HUES6 (cell line): ENCODE measurements at regions not wholly inside any gene's neighbourhood (a gene's known extent, or its start where the extent isn't known, plus 50 kb on each side); places are given as distances from the start of the nearest gene placed in this dataset.
A peak's percentile ranks its signal among the peaks of the same experiment; 100 is the strongest.

Source experiments
- H3K27ac ChIP-seq: 2 replicates; pipeline ENCODE4 v1.7.0; 2013; ENCODE audit warnings: low read depth, mild to moderate bottlenecking, low read length, inconsistent platforms
- H3K27me3 ChIP-seq: 2 replicates; pipeline ENCODE4 v1.6.1; 2013; ENCODE audit warnings: low read length; ENCODE audit not compliant: control insufficient read depth, insufficient read depth
- H3K36me3 ChIP-seq: 2 replicates; pipeline ENCODE4 v1.6.1; 2013; ENCODE audit warnings: low read length; ENCODE audit not compliant: control insufficient read depth, insufficient read depth
- H3K4me1 ChIP-seq: 2 replicates; pipeline ENCODE4 v1.6.1; 2013; ENCODE audit warnings: low read length; ENCODE audit not compliant: control insufficient read depth, insufficient read depth
- H3K4me3 ChIP-seq: 2 replicates; pipeline ENCODE4 v1.5.1; 2013; ENCODE audit warnings: low read depth, low read length
- H3K9ac ChIP-seq: one replicate; pipeline ENCODE4 v1.6.1; 2013; ENCODE audit warnings: mild to moderate bottlenecking, low read length
- H3K9me3 ChIP-seq: 2 replicates; pipeline ENCODE4 v1.6.1; 2013; ENCODE audit warnings: low read depth, low read length; ENCODE audit not compliant: control insufficient read depth, insufficient read depth

GRCh38 chr5:72673180-72673579 is 143.3 kb upstream of the TNPO1 start:
- Histone ChIP-seq H3K4me3 (no peak overlapping the region), H3K9ac (no peak overlapping the region), H3K27me3 (no peaks in the 10 kb centered on the region), H3K4me1 (no peaks in the 10 kb centered on the region), H3K27ac (no peak overlapping the region), H3K9me3 (no peaks in the 10 kb centered on the region), H3K36me3 (no peaks in the 10 kb centered on the region)

DNA sequence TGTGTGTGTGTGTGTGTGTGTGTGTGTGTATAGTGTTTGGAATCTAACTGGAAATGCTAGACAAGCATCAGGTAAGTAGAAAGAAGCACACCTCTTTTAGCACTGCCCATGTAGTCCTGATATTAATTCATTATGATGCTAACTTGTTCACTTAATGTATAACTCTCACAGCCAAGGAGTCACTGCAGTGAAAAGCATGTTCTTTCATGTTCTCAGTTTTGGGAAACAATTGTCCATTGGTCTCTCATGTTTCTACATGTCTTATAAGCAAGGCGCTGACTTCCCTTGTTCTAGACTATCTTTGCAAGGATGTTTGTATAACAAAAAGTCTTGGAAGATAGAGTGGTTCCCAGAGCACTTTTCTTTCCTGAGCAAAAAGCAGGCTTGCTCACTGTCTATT is 148.8 kb upstream of the TNPO1 start:
- H3K4me1 ChIP-seq, result peaks cover 6% of the 10 kb centered on the region
- H3K36me3 ChIP-seq, result no peaks in the 10 kb centered on the region
- no peaks in the 10 kb centered on the region for H3K9me3 ChIP-seq
- no peak overlapping the region for H3K9ac ChIP-seq
- peaks cover 6% of the 10 kb centered on the region for H3K27me3 ChIP-seq
- no peak overlapping the region for H3K27ac ChIP-seq
- H3K4me3 ChIP-seq, result no peak overlapping the region

DNA sequence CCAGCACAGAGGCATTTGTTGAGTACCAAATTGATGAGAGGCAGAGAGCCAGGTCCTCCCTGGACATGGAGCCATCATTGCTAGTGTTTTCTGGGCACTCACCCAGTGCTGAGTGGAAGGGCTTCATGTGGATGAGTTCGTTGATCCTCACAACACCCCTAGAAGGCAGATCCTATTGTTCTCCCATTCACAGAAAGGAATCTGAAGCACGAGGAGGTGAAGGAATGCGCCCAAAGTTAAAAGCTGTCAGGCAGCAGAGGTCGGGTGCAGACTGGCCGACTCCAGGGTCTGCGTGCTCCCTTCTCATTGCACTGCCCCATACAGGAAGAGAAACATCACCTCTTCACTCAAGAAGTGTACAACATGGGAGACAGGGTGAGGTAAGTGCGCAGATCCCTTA is 153.5 kb upstream of the TNPO1 start:
- H3K4me1 ChIP-seq, result peaks cover 14% of the 10 kb centered on the region
- peaks cover 11% of the 10 kb centered on the region for H3K27me3 ChIP-seq
- H3K9me3 ChIP-seq, result no peaks in the 10 kb centered on the region
- no peaks in the 10 kb centered on the region for H3K36me3 ChIP-seq
- no peak overlapping the region for H3K9ac ChIP-seq
- H3K27ac ChIP-seq, result no peak overlapping the region
- H3K4me3 ChIP-seq, result no peak overlapping the region

- Histone ChIP-seq H3K9me3 (no peaks in the 10 kb centered on the region), H3K4me1 (peaks cover 14% of the 10 kb centered on the region), H3K27ac (no peak overlapping the region), H3K4me3 (no peak overlapping the region), H3K36me3 (no peaks in the 10 kb centered on the region), H3K27me3 (peaks cover 11% of the 10 kb centered on the region), H3K9ac (no peak overlapping the region)
These were observed 154.2 kb upstream of the TNPO1 start for GRCh38 chr5:72662305-72662704.

DNA sequence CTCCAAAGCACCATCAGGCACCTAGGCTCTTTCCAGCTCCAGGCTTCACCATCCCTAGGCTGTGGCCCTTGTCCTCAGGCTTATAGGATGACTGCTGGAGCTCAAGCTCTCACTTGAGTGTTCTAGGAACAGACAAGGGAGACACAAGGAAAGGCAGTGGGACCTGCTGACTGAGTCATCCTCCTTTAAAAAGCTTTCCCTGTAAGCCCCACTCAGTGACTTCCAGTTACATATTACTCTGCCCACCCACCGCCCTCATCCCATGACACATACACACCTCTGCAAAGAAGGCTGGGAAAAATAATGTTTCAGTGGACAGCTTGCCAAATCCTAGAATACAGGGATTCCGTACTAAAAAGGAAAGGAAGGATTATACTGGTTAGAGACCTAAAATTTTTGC is 154.2 kb upstream of the ZNF366 start:
- Histone ChIP-seq H3K4me3 (no peak overlapping the region), H3K9me3 (no peaks in the 10 kb centered on the region), H3K4me1 (peaks cover 14% of the 10 kb centered on the region), H3K27ac (no peak overlapping the region), H3K27me3 (peaks cover 11% of the 10 kb centered on the region), H3K9ac (no peak overlapping the region), H3K36me3 (no peaks in the 10 kb centered on the region)

GRCh38 chr5:72659726-72660125 is 152.5 kb upstream of the ZNF366 start:
- Histone ChIP-seq H3K27me3 (peaks cover 11% of the 10 kb centered on the region), H3K9me3 (no peaks in the 10 kb centered on the region), H3K4me1 (peaks cover 14% of the 10 kb centered on the region), H3K36me3 (no peaks in the 10 kb centered on the region), H3K27ac (no peak overlapping the region), H3K4me3 (no peak overlapping the region), H3K9ac (no peak overlapping the region)

DNA sequence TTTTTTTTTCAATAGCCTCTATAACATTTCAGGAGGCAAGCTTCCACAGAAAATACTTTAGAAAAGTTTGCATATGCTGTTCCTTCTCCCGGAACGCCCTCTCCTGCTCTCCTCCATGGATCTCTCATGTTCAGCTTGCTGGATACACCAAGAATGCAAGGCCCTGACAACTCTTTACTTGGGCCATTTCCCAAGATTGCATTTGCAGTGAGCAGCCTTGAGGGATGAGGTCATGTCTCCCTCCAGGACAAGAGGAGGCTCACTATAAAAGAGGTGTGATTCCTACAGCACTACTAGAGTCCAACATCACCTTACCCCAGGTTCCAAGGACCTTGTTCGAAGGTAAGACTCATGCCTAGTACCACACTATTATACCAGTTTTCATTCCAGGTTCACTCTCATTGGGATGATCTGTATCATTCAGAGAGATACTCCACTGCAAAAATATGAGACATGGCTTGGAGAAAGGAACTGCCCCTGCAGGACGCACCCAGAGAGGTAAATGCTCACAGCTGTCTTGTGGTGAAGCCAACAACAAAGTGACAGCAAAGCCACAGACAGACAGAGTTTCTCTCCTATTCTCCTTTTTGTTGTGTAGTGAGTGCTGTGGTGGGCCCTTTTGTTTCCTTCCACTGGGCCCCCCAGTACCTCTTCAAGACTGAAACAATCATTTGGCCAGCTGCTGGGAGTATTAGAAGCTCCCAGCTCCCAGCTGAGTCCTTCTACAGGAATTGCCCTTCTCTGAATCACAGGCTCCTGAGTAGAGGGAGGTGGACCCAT is 151.7 kb upstream of the ZNF366 start:
- H3K27me3 ChIP-seq, result peaks cover 11% of the 10 kb centered on the region
- no peaks in the 10 kb centered on the region for H3K9me3 ChIP-seq
- peaks cover 14% of the 10 kb centered on the region for H3K4me1 ChIP-seq
- no peak overlapping the region for H3K9ac ChIP-seq
- H3K36me3 ChIP-seq, result no peaks in the 10 kb centered on the region
- no peak overlapping the region for H3K4me3 ChIP-seq
- H3K27ac ChIP-seq, result no peak overlapping the region

DNA sequence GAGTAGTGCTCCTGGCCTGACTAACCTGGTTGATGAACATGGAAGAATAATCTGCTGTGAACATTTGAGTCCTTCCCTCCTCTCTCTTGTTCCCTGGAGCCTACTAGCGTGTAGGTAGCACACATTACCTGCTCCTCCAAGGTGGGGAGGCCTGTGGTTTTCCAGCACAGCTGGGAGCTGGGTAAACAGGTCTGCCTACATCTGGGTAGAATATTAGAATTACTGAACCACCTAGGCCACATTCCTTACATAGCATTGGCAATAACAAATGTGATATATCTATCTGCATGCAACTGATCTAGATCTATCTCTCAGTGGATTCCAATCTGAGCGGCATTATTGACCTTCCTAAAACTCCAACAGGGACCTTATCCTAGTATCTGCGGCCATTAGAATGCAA is 151.0 kb upstream of the ZNF366 start:
- Histone ChIP-seq H3K27me3 (peaks cover 8% of the 10 kb centered on the region), H3K36me3 (no peaks in the 10 kb centered on the region), H3K4me1 (peaks cover 18% of the 10 kb centered on the region), H3K27ac (no peak overlapping the region), H3K9me3 (no peaks in the 10 kb centered on the region), H3K9ac (no peak overlapping the region), H3K4me3 (no peak overlapping the region)

DNA sequence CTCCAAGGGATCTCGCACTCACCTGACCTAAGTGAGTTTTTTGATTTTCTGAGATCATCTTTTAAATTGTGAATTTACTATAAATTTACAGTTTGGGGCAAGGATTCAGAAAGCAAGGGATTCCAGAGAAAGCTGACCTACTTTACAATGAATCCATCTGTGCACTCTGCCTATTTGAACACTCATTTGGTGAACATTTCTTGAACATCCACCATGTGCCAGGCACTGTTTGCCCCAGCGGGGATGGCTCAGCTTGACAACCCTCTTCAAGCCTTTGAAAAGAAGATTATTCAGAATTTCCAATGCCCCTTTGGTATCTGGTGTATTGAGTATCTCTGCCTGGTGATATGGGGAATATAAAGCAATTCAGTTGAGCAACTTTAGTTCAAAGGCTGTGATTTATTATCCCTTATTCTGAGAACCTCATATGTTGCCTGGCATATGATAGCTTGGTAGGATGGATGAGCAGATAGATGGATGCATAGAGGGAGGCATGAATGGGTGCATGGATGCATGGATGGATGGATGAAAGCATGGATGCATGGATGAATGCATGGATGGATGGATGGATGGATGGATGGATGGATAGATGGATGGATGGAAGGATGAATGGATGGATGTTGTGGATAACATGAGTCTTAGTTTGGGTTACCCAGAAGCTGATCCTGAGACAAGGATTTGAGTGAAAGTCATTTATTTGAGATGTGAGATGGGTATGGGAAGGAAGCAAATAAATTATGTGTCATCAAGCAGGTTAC is 149.7 kb upstream of the ZNF366 start:
- no peak overlapping the region for H3K9ac ChIP-seq
- H3K27ac ChIP-seq, result no peak overlapping the region
- no peaks in the 10 kb centered on the region for H3K9me3 ChIP-seq
- no peak overlapping the region for H3K4me3 ChIP-seq
- H3K4me1 ChIP-seq, result peaks cover 14% of the 10 kb centered on the region
- no peaks in the 10 kb centered on the region for H3K36me3 ChIP-seq
- H3K27me3 ChIP-seq, result no peaks in the 10 kb centered on the region

GRCh38 chr5:72656331-72656730 is 149.1 kb upstream of the ZNF366 start:
- Histone ChIP-seq H3K4me3 (no peak overlapping the region), H3K27me3 (no peaks in the 10 kb centered on the region), H3K9ac (no peak overlapping the region), H3K9me3 (no peaks in the 10 kb centered on the region), H3K4me1 (peaks cover 15% of the 10 kb centered on the region; the same call in 1 of the 2 replicates), H3K27ac (no peak overlapping the region), H3K36me3 (no peaks in the 10 kb centered on the region)

GRCh38 chr5:72654231-72654630 is 147.0 kb upstream of the ZNF366 start:
- no peak overlapping the region for H3K4me3 ChIP-seq
- H3K36me3 ChIP-seq, result no peaks in the 10 kb centered on the region
- no peak overlapping the region for H3K27ac ChIP-seq
- peak overlapping the region; percentile 5 for H3K9ac ChIP-seq
- H3K9me3 ChIP-seq, result no peaks in the 10 kb centered on the region
- peaks cover 22% of the 10 kb centered on the region; the same call in 1 of the 2 replicates for H3K4me1 ChIP-seq
- no peaks in the 10 kb centered on the region for H3K27me3 ChIP-seq
